AG04450 (cell line): ENCODE measurements at regions not wholly inside any gene's neighbourhood (a gene's known extent, or its start where the extent isn't known, plus 50 kb on each side); places are given as distances from the start of the nearest gene placed in this dataset.

Source experiments
- CTCF ChIA-PET: fragments of 300-600, 350-600 bp; formaldehyde crosslinking; extraction: SDS; loops from one replicate; lab custom pipeline; 2022; ENCODE audit warnings: antibody characterized with exemption, inconsistent platforms; lab: Charles Lee
- POLR2A ChIA-PET: fragments of 350-600 bp; formaldehyde crosslinking; extraction: SDS; loops from one replicate; lab custom pipeline; 2021; ENCODE audit warnings: antibody characterized with exemption, inconsistent platforms; lab: Yijun Ruan, JAX
- DNase-seq: peaks from one replicate; pipeline ENCODE4 v3.0.0-alpha.2; 2011; ENCODE audit warnings: low read depth, low spot score
- H3K27ac ChIP-seq: one replicate; pipeline ENCODE4 v1.5.1; 2012; ENCODE audit warnings: low read depth, low read length, control low read depth
- H3K27me3 ChIP-seq: one replicate; pipeline ENCODE4 v1.6.0; 2012; ENCODE audit warnings: low read length; ENCODE audit not compliant: control insufficient read depth, insufficient read depth
- H3K4me3 ChIP-seq: 2 replicates; pipeline ENCODE4 v1.5.1; 2011; ENCODE audit warnings: mild to moderate bottlenecking, low read depth, low read length, control low read depth
- H3K9me3 ChIP-seq: 2 replicates; pipeline ENCODE4 v1.5.1; 2012; ENCODE audit warnings: low read length; ENCODE audit not compliant: control insufficient read depth, insufficient read depth
- TF ChIP-seq, protein P1 (sequence below): IDR thresholded peaks from 2 replicates; pipeline ENCODE4 v1.5.1; 2011; ENCODE audit warnings: low read depth, low read length, control low read depth, inconsistent platforms

DNA sequence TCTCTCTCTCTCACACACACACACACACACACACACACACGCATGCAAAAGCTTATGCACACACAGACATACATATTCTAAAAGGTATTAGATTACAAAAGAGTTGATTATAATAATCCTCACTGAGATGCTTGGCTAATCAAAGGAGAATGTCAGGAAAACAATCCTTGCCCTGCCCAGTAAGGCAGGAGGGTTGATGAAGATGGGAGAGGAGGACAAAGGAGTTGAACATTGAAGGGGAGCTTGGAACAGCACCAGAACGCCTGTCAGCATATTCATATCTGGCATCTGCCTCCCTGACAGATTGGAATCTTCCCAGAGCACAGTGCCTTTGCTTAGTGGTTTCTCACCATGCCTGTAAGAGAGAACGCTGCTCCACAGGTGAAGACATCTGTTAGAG is 68.6 kb upstream of the PALMD start:
- CTCF ChIA-PET, result no interaction called here
- POLR2A ChIA-PET, result no interaction called here
- TF ChIP-seq, protein P1, sequence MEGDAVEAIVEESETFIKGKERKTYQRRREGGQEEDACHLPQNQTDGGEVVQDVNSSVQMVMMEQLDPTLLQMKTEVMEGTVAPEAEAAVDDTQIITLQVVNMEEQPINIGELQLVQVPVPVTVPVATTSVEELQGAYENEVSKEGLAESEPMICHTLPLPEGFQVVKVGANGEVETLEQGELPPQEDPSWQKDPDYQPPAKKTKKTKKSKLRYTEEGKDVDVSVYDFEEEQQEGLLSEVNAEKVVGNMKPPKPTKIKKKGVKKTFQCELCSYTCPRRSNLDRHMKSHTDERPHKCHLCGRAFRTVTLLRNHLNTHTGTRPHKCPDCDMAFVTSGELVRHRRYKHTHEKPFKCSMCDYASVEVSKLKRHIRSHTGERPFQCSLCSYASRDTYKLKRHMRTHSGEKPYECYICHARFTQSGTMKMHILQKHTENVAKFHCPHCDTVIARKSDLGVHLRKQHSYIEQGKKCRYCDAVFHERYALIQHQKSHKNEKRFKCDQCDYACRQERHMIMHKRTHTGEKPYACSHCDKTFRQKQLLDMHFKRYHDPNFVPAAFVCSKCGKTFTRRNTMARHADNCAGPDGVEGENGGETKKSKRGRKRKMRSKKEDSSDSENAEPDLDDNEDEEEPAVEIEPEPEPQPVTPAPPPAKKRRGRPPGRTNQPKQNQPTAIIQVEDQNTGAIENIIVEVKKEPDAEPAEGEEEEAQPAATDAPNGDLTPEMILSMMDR, result no peak

DNA sequence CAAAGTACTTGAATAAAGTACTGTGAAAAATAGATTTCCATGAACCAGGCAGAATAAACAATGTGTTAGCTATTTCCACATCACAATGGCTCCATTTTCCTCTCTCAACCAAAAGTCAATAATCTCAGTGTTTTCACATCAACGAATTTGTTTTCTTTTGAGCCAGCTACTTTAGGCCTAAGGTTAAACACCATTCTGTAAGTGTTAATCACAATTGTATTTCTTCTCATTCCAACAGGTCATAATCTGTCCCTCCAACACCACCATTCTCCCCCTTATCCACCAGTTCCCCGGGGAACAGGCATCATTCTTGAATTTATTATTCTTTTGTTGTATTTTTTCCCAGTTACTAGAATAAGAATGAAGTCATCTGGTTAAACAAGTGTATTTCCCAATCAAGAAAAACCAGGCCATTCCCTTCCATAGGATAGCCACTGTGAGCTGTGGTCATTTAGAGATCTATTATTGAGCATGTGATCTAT is 66.2 kb upstream of the PALMD start:
- Histone ChIP-seq H3K27ac (no peak overlapping the region), H3K4me3 (no peak overlapping the region), H3K9me3 (no peaks in the 10 kb centered on the region; the same call in 1 of the 2 replicates), H3K27me3 (no peaks in the 10 kb centered on the region)
- TF ChIP-seq, protein P1, result no peak
- POLR2A ChIA-PET, result no interaction called here
- CTCF ChIA-PET, result interaction anchor here (0.6 kb wide), 1 partner anchor 28 kb away, joined by 3 read pairs; no protein-coding TSS in a partner anchor
- no peak for DNase-seq

More for the DNA sequence above, 68.6 kb upstream of the PALMD start:
- DNase-seq, result no peak
- no peaks in the 10 kb centered on the region; the same call in 1 of the 2 replicates for H3K9me3 ChIP-seq
- H3K27ac ChIP-seq, result no peak overlapping the region
- no peak overlapping the region for H3K4me3 ChIP-seq
- no peaks in the 10 kb centered on the region for H3K27me3 ChIP-seq

DNA sequence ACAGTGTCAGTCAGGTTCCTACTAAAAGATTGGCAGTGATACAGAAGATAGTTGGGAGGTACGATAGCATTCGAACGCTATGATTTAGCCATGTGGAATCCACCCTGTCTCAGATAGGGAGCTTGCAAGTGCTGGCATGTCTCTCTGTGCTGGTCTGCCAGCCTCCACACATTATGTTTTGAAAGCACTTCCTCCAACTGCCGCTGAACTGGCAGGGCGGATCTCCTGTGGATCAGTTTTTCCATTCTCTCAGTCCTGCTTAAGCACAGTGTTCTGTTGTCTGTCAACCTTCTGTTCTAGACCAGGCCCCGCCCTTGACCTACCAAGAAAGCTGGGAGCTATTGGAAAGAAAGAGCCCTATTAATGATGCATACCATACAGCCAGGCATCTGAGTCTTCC is 65.5 kb upstream of the PALMD start:
- TF ChIP-seq, protein P1, result no peak
- CTCF ChIA-PET, result no interaction called here
- POLR2A ChIA-PET, result no interaction called here
- H3K4me3 ChIP-seq, result no peak overlapping the region
- no peaks in the 10 kb centered on the region; the same call in 1 of the 2 replicates for H3K9me3 ChIP-seq
- no peaks in the 10 kb centered on the region for H3K27me3 ChIP-seq
- no peak overlapping the region for H3K27ac ChIP-seq
- no peak for DNase-seq

DNA sequence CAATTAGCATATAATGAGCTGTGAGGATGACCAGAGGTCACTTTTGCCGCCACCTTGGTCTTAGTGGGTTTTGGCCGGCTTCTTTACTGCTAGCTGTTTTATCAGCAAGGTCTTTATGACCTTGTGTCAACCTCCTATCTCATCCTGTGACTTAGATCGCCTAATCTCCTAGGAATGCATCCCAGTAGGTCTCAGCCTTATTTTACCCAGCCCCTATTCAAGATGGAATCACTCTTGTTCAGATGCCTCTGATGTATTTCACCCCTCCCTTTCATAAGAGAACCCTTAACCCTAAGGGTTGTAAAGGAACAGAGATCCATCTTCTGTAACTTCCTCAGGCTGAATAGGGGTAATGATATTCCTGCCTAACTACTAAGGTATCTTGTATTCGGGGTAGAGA is 58.9 kb upstream of the PALMD start:
- H3K27ac ChIP-seq, result no peak overlapping the region
- no peak overlapping the region for H3K4me3 ChIP-seq
- ChIA-PET POLR2A (no interaction called here), CTCF (no interaction called here)
- DNase-seq, result no peak
- H3K27me3 ChIP-seq, result no peaks in the 10 kb centered on the region
- H3K9me3 ChIP-seq, result no peaks in the 10 kb centered on the region; the same call in 1 of the 2 replicates
- TF ChIP-seq, protein P1, result no peak

DNA sequence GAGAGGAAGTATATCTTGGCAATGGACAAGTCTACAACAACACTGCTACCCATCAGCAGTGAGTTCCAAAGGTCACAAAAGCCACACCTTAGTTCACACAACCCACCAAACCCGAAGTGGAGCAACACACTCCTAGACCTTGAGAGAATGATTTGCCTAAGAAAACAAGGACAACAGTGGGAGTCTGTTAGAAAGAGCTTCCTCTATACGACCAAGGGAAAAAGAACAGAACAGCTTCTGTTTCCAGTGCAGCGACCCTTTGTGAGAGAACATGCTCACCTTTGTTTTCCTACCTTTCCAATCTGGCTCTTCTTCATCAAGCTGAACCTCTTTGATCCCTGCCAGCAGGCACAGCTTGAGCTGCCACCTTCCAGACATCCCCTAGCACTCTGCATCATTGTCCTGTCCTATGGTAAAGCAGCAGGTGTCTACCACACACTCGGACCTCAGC is 56.7 kb upstream of the PALMD start:
- POLR2A ChIA-PET, result no interaction called here
- TF ChIP-seq, protein P1, result no peak
- CTCF ChIA-PET, result no interaction called here

More for the DNA sequence above, 56.7 kb upstream of the PALMD start:
- DNase-seq, result no peak
- no peaks in the 10 kb centered on the region for H3K27me3 ChIP-seq
- no peak overlapping the region for H3K27ac ChIP-seq
- no peak overlapping the region for H3K4me3 ChIP-seq
- peaks cover 3% of the 10 kb centered on the region; the same call in 1 of the 2 replicates for H3K9me3 ChIP-seq
